Lung (tissue), 11 donors: ENCODE measurements at regions not wholly inside any gene's neighbourhood (a gene's known extent, or its start where the extent isn't known, plus 50 kb on each side); places are given as distances from the start of the nearest gene placed in this dataset.

Experiments
- ATAC-seq: fragments of 200-7000 bp; cut with Tn5 transposase; one replicate; pipeline ENCODE4 v1.9.1; 2020; ENCODE audit warnings: moderate number of reproducible peaks; ENCODE audit not compliant: insufficient read depth, low FRiP score
- DNase-seq, 3 donors: peaks; one replicate each; pipeline ENCODE4 v3.0.0-alpha.2; 2013 to 2017
- H3K27ac ChIP-seq, 2 donors: one replicate each; pipeline ENCODE4 v1.5.1; 2013; ENCODE audit warnings: mild to moderate bottlenecking in 2 of 2, moderate library complexity in 2 of 2, control low read depth in 1 of 2, inconsistent platforms in 1 of 2, low read depth in 1 of 2, low read length in 1 of 2
- H3K27me3 ChIP-seq, 3 donors: one replicate each; pipeline ENCODE4 v1.5.1; 2013; ENCODE audit warnings: low read length in 2 of 3; ENCODE audit not compliant: control insufficient read depth in 3 of 3, insufficient read depth in 3 of 3
- H3K36me3 ChIP-seq, 4 donors: one replicate each; pipeline ENCODE4 v1.5.1; 2013; ENCODE audit warnings: low read length in 4 of 4, mild to moderate bottlenecking in 1 of 4, moderate library complexity in 1 of 4; ENCODE audit not compliant: control insufficient read depth in 4 of 4, insufficient read depth in 4 of 4
- H3K4me1 ChIP-seq, 5 donors: one replicate each; pipeline ENCODE4 v1.5.1; 2013; ENCODE audit warnings: low read length in 5 of 5, mild to moderate bottlenecking in 2 of 5, moderate library complexity in 1 of 5; ENCODE audit not compliant: control insufficient read depth in 5 of 5, insufficient read depth in 5 of 5
- H3K4me3 ChIP-seq: one replicate; pipeline ENCODE4 v1.5.1; 2013; ENCODE audit warnings: mild to moderate bottlenecking, control low read depth, moderate library complexity
- H3K9ac ChIP-seq, 2 donors: one replicate each; pipeline ENCODE4 v1.5.1; 2013; ENCODE audit warnings: low read length in 2 of 2, control low read depth in 1 of 2; ENCODE audit not compliant: insufficient read depth in 1 of 2
- H3K9me3 ChIP-seq, 4 donors: one replicate each; pipeline ENCODE4 v1.5.1; 2013; ENCODE audit warnings: low read length in 3 of 4, mild to moderate bottlenecking in 1 of 4, moderate library complexity in 1 of 4; ENCODE audit not compliant: control insufficient read depth in 4 of 4, insufficient read depth in 3 of 4
- CTCF ChIP-seq: IDR thresholded peaks from 2 replicates; pipeline ENCODE4 v1.5.1; 2012; ENCODE audit warnings: mild to moderate bottlenecking; ENCODE audit errors: control extremely low read depth, extremely low read depth
- WGBS, 2 donors: extraction: QIAGEN DNeasy Blood & Tissue Kit; methylation state at CpG; one replicate each; pipeline ENCODE4 v1.1.7; 2013; 5-methylcytosine and 5-hydroxymethylcytosine counted together
- donor health status: control.
- donor health status: control.
- donor health status: Bipolar disorder and iron deficiency.
- donor health status: healthy.
- donor health status: DM: yes; HTN: yes; CAD: no.

- no peak for ATAC-seq
- Histone ChIP-seq H3K36me3 (no peaks in the 10 kb centered on the region), H3K4me1 (peaks cover 0 to 2% (median 0%) of the 10 kb centered on the region in 5 donors), H3K27me3 (no peaks in the 10 kb centered on the region), H3K4me3 (no peak overlapping the region), H3K9me3 (no peaks in the 10 kb centered on the region), H3K9ac (no peak overlapping the region), H3K27ac (no peak overlapping the region)
- WGBS, 2 donors: 76 to 88% methylated on average over 2 of the region's 2 CpGs
- no peak for DNase-seq
- TF ChIP-seq CTCF: no peak
Measured at GRCh38 chr6:139448051-139448649, 73.7 kb upstream of the CITED2 start.

DNA sequence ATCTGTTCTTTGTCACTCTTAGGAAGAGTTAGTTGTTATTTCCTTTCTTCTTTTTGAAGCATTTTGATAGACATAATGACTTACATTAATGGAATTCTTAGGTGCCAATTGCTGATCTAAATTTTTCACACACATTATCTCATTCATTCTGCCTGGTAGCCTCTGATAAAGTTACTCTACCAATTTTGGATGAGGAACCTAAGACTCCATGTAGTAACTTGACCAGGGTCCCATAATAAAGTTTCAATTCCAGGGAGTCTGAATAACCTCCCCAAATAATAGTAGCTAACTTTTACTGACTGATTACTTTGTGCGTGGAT, 73.2 kb upstream of the CITED2 start:
- no peak for DNase-seq
- Histone ChIP-seq H3K4me1 (peaks cover 0 to 2% (median 0%) of the 10 kb centered on the region in 5 donors), H3K9me3 (no peaks in the 10 kb centered on the region), H3K27me3 (no peaks in the 10 kb centered on the region), H3K27ac (no peak overlapping the region), H3K9ac (no peak overlapping the region), H3K4me3 (no peak overlapping the region), H3K36me3 (no peaks in the 10 kb centered on the region)
- no peak for ATAC-seq
- 98 to 99% methylated on average over 1 of the region's 1 CpG for WGBS, 2 donors
- TF ChIP-seq CTCF: no peak

GRCh38 chr6:139446768-139447655, 72.6 kb upstream of the CITED2 start:
- Histone ChIP-seq H3K4me3 (no peak overlapping the region), H3K36me3 (no peaks in the 10 kb centered on the region), H3K9me3 (no peaks in the 10 kb centered on the region), H3K27ac (no peak overlapping the region), H3K4me1 (peaks cover 0 to 2% (median 0%) of the 10 kb centered on the region in 5 donors), H3K27me3 (no peaks in the 10 kb centered on the region), H3K9ac (no peak overlapping the region)
- ATAC-seq (no peak), DNase-seq (no peak)
- WGBS, 2 donors: 91 to 96% methylated on average over 6 of the region's 6 CpGs
- no peak for TF ChIP-seq CTCF
